ENCODE measurements at regions not wholly inside any gene's neighbourhood (a gene's known extent, or its start where the extent isn't known, plus 50 kb on each side); places are given as distances from the start of the nearest gene placed in this dataset.

DNA sequence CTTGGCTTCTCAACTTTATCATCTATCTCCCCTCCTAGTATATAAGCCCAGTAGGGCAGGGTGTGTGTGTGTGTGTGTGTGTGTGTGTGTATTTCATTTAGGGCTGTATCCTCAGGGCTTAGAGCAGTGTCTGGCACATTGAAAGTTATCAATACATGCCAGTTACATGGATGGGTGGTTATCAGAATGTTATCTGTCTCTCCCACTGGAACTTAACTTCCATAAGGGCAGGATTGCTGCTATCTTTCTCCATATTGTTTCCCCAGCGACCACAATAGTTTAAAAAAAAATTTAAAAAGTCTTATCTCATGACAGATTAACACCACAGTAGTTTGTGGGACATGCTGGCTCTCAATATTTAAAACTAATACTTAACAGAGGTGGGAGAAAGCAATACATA is 488.9 kb downstream of the PLCL1 start:
- no peak for TF ChIP-seq EZH2 (IDR thresholded peaks at IDR 0.05; ENCODE audit: borderline replicate concordance, low read depth, low read length, poor library complexity, severe bottlenecking)
- TF ChIP-seq, protein P1, sequence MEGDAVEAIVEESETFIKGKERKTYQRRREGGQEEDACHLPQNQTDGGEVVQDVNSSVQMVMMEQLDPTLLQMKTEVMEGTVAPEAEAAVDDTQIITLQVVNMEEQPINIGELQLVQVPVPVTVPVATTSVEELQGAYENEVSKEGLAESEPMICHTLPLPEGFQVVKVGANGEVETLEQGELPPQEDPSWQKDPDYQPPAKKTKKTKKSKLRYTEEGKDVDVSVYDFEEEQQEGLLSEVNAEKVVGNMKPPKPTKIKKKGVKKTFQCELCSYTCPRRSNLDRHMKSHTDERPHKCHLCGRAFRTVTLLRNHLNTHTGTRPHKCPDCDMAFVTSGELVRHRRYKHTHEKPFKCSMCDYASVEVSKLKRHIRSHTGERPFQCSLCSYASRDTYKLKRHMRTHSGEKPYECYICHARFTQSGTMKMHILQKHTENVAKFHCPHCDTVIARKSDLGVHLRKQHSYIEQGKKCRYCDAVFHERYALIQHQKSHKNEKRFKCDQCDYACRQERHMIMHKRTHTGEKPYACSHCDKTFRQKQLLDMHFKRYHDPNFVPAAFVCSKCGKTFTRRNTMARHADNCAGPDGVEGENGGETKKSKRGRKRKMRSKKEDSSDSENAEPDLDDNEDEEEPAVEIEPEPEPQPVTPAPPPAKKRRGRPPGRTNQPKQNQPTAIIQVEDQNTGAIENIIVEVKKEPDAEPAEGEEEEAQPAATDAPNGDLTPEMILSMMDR (conservative IDR thresholded peaks at IDR 0.05; ENCODE audit: low read depth, low read length): no peak

Measured in A673 (cell line).